GM12874 (cell line): ENCODE measurements at regions not wholly inside any gene's neighbourhood (a gene's known extent, or its start where the extent isn't known, plus 50 kb on each side); places are given as distances from the start of the nearest gene placed in this dataset.

Experiments used
- CTCF ChIP-seq: IDR thresholded peaks from 2 replicates; pipeline ENCODE4 v1.5.1; 2011; ENCODE audit warnings: low read depth, mild to moderate bottlenecking, control low read depth, low read length, moderate library complexity; ENCODE audit not compliant: insufficient read depth

GRCh38 chr2:854460-854859 lies 96.2 kb upstream of the SNTG2 start:
- TF ChIP-seq CTCF: peak; percentile 65

GRCh38 chr2:853203-853870 lies 97.3 kb upstream of the SNTG2 start:
- no peak for TF ChIP-seq CTCF

- no peak for TF ChIP-seq CTCF
Measured at GRCh38 chr2:852168-852567, 98.5 kb upstream of the SNTG2 start.

GRCh38 chr2:851680-852079 lies 99.0 kb upstream of the SNTG2 start:
- no peak for TF ChIP-seq CTCF

- no peak for TF ChIP-seq CTCF
Measured at GRCh38 chr2:851078-851477, 99.6 kb upstream of the SNTG2 start.

GRCh38 chr2:850429-850828 lies 100.2 kb upstream of the SNTG2 start:
- no peak for TF ChIP-seq CTCF

- no peak for TF ChIP-seq CTCF
Measured at GRCh38 chr2:848099-848498, 102.5 kb upstream of the SNTG2 start.
